Hematopoietic multipotent progenitor cell treated with erythropoietin and hydrocortisone succinate and interleukin-3 and kit ligand, for 17 days (in vitro differentiated cells): ENCODE measurements at regions not wholly inside any gene's neighbourhood (a gene's known extent, or its start where the extent isn't known, plus 50 kb on each side); places are given as distances from the start of the nearest gene placed in this dataset.

ENCODE experiments used
- DNase-seq: peaks from one replicate; pipeline ENCODE4 v3.0.0-alpha.2; 2015; ENCODE audit warnings: low spot score

DNA sequence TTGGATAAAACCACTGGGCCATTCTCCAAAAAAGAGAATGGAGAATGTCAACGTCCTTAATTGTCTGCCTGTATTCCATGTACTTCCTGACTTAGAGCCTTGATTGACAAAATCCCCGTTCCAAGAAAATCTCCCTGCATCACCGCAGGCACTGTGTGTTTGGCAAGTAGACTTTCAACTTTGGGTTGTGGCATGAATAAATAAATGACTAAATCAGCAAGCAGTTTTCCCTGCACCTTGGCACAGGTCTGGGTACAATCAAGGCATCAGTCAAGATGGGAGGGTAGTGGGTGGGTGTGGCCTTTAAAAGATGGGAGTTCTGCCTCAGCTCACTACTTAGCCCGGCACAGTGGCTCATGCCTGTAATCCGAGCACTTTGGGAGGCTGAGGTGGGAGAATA is 248.5 kb upstream of the RPL38 start:
- DNase-seq: no peak

GRCh38 chr17:73955616-73956015 is 247.9 kb upstream of the RPL38 start:
- DNase-seq: no peak

GRCh38 chr17:73956169-73956568 is 247.3 kb upstream of the RPL38 start:
- no peak for DNase-seq

GRCh38 chr17:73956595-73957465 is 246.6 kb upstream of the RPL38 start:
- no peak for DNase-seq

GRCh38 chr17:73957564-73957963 is 245.9 kb upstream of the RPL38 start:
- no peak for DNase-seq

DNA sequence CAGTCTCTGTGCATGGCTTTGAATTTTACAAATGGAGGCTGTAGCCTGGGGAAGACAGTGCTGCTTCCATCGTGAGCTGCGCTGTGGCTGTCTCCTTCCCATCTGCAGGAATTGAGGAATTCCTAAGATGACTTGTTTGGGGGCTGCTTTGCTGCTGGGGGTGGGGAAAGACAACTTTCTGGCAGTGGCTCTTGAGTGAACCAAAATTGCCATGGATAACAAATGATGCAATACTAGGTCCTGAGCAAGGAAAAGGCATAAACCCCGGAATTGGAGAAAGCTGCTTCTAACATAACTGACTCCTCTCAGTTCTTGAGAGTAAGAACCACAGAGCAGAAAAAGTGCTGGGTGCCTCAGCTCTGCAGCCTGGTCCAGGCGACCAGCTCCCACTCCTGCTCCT is 245.0 kb upstream of the RPL38 start:
- no peak for DNase-seq

DNA sequence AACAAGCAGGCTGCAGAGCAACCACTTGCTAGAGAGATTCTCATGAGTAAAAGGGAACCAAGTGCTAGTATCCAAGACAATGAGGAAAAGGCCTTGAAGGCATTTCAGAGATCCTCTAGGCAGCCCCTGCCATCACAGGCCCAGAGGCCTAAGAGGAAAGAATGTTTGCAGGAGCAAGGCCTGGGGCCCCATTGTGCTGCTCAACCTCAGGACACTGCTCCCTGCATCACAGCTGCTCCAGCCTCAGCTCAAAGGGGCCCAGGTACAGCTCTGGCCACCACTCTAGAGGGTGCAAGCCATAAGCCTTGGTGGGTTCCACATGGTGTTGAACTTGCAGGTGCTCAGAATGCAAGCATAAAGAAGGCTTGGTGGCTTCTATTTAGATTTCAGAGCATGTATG is 243.0 kb upstream of the RPL38 start:
- DNase-seq: no peak

- DNase-seq: no peak
These were observed 241.2 kb upstream of the RPL38 start for GRCh38 chr17:73962308-73962707.

GRCh38 chr17:73968680-73969079 is 234.8 kb upstream of the RPL38 start:
- no peak for DNase-seq

DNA sequence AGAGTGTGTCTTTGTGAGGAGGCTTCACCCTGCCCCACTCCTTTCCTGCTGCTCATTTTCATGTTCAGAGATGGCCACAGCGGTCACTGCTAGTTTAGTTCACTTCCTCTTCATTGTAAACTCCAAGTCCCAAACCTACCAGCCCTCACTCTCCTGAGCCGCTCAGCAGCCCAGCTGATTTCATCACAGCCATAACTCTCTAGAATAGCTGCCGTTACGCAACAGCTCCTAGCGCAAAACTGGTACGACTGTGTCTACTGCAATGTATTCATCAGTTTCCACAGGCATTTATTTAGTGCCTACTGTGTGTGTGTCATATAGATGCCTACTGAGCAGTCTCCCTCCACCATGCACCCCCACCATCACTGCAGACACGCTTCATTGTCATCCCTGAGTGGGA is 233.5 kb upstream of the RPL38 start:
- DNase-seq: no peak

- DNase-seq: no peak
These were observed 232.4 kb upstream of the RPL38 start for GRCh38 chr17:73971127-73971526.

DNA sequence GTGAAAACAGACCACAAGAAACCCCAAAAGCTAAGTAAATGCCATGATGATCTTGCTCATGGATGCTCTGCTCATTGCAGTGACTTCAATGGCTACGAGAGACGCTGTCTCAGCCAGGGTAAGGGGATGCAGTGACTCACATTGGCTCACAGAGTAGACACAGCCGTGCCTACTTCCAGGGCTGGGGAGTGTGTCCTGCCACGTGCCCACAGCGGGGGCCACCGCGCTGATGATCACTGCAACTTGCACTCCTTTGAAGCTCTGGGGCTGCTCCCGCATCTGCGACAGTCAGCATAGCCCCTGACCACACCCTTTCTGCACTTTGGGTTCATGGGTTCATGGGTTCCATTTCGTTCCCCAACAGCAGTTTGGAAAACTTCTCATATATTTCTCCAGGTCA is 231.4 kb upstream of the RPL38 start:
- no peak for DNase-seq

GRCh38 chr17:73972901-73973300 is 230.6 kb upstream of the RPL38 start:
- DNase-seq: no peak

GRCh38 chr17:73973586-73974409 is 229.7 kb upstream of the RPL38 start:
- DNase-seq: no peak

DNA sequence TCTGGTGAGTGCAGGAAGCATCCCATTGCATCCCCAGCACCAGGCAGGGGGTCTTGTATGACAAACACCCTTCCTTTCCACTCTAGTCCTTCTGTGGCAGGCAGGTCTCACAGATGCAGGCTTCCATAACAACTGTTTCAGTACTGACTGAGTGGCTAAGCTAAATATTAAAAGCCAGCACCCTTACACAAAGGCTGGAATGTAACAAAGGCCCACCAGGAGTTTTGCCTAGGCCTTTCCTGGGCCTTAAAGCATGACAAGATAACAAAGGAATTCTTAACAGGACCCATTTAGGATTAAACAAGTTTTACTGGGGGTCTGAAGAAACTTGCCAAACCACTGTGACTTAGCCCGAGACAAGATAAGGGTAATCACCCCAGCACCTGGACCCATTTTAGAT is 228.9 kb upstream of the RPL38 start:
- DNase-seq: no peak

DNA sequence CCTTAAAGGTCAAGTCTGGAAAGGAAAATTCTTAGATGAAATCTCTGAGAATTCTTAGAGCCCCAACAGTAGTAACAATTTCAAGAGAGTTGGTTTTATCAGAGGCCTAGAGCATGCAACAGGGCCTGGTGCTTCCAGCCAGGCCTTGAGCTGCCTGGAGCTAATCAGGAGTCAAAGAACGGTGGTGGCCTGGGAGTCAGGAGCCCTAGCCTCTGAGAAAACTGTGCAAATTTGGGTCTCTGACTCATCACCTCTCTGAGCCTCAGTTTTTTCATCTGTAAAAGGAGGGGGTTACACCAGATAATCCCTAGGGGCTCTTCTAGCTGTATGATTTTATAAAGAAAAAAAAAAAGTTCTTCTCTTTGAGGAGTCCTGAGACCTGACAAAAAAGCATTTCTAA is 227.3 kb upstream of the RPL38 start:
- DNase-seq: no peak

GRCh38 chr17:73976676-73977521 is 226.6 kb upstream of the RPL38 start:
- DNase-seq: no peak

- DNase-seq: no peak
These were observed 223.0 kb upstream of the RPL38 start for GRCh38 chr17:73980517-73980916.

DNA sequence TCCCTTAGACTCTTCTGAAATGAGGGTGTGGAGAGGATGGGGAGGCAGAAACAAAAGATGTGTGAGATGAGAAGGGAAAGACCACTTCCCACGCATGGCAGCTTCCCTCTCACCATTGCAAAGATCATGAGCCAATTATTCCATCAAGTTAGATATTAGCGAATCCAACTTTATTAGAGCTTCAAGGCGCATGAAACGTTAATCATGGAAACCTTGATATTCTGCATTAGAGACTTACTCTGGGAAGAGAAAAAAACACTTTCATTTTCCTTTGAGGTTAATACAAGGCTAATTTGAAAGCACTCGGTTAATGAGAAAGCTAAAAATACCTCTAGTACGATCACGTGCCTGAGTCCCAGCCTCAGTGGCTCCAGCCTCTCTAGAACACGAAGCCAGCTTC is 220.6 kb upstream of the RPL38 start:
- DNase-seq: no peak

DNA sequence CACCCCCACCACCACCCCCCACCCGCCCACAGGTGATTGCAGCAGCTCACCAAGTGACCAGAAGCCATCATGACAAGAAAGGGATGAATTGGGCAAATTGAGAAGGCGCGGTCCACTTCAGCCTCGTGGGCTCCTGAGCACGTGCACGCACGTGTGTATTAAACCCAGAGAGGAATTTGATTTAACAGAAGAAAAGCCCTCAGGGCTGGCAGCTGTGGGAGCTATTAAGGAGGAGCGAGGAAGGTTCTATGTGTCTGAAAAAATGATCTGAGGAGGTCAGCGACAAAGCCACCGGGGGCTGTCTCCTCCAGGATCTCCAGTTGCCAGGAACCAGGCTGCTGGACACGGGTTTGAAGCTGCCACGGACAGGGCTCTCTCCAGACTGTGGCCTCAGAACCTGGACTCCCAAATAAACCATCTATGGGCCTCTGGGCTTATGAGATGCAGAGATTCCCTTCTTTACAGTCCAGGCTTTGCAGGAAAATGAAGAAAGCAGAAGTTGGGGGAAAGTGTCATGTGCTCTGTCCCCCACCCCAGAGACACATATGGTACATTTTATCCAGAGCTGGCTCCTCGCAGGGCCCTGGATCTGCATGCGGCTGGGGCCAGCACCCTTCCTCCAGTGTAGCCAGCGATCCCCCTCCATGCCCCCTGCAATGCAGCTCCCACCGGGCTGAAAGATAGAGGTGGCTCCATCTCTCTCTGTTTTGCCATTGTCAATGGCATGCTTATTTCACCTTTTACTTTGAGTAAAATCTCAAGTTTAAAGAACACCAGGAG is 219.7 kb upstream of the RPL38 start:
- no peak for DNase-seq

DNA sequence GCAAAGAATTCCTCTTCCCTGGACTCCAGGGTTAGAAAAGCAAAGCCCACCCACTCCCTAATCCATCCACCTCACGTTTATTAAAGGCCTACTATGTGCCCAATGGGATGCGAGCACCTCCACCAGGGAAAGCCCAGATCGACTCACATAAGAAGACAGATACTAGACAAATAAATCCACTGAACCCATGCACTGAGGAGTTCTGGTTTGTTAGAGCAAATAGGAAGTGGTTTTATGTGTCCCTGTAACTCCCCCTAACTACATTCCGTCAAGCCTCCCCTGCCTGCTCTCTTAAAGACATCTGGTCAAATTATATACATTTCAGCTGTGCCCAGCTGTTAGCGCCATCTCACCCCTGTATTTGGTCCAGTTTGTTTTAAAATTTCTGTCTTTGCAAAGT is 218.5 kb upstream of the RPL38 start:
- no peak for DNase-seq
